ENCODE measurements at regions not wholly inside any gene's neighbourhood (a gene's known extent, or its start where the extent isn't known, plus 50 kb on each side); places are given as distances from the start of the nearest gene placed in this dataset.
"Not testable (repeated sequence)": the region's sequence is repeated elsewhere in the genome, so short reads cannot be mapped to it uniquely, and the experiment has no call there.

- no peak overlapping the region for H3K4me3 ChIP-seq (replicated peaks; ENCODE audit: low read depth, low read length)
- TF ChIP-seq, protein P1, sequence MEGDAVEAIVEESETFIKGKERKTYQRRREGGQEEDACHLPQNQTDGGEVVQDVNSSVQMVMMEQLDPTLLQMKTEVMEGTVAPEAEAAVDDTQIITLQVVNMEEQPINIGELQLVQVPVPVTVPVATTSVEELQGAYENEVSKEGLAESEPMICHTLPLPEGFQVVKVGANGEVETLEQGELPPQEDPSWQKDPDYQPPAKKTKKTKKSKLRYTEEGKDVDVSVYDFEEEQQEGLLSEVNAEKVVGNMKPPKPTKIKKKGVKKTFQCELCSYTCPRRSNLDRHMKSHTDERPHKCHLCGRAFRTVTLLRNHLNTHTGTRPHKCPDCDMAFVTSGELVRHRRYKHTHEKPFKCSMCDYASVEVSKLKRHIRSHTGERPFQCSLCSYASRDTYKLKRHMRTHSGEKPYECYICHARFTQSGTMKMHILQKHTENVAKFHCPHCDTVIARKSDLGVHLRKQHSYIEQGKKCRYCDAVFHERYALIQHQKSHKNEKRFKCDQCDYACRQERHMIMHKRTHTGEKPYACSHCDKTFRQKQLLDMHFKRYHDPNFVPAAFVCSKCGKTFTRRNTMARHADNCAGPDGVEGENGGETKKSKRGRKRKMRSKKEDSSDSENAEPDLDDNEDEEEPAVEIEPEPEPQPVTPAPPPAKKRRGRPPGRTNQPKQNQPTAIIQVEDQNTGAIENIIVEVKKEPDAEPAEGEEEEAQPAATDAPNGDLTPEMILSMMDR (IDR thresholded peaks at IDR 0.05; ENCODE audit: low read length, missing control alignments) = no peak
- no peak for DNase-seq (ENCODE audit: low read depth)
Measured at GRCh38 chr13:90830782-90831181, 516.7 kb upstream of the MIR17HG start.

DNA sequence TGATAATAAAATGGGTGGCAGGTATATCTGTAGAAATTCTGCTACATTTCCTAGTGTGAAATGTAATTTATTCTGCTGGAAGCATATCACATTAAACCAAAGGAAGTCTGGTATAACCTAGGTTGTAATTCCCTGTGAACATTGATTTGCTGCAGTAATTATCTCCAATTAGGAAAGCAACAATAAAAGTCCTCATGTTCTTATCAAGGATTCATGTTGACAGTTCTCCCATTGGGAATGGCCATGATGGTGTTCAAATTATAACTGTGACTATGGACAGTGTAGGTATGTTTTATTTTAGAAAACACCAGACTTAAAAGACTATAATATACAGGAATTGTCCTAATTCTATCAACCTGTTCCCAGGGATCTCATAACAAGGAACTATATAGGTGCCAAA is 513.5 kb upstream of the MIR17HG start:
- TF ChIP-seq, protein P1 (IDR thresholded peaks at IDR 0.05; ENCODE audit: low read length, missing control alignments) = no peak
- H3K4me3 ChIP-seq (replicated peaks; ENCODE audit: low read depth, low read length) = no peak overlapping the region
- DNase-seq (ENCODE audit: low read depth) = no peak

GRCh38 chr13:90834700-90835099 is 512.8 kb upstream of the MIR17HG start:
- DNase-seq (ENCODE audit: low read depth) = no peak
- TF ChIP-seq, protein P1 (IDR thresholded peaks at IDR 0.05; ENCODE audit: low read length, missing control alignments) = no peak
- no peak overlapping the region for H3K4me3 ChIP-seq (replicated peaks; ENCODE audit: low read depth, low read length)

GRCh38 chr13:90835826-90836225 is 511.7 kb upstream of the MIR17HG start:
- no peak for DNase-seq (ENCODE audit: low read depth)
- H3K4me3 ChIP-seq (replicated peaks; ENCODE audit: low read depth, low read length) = no peak overlapping the region
- TF ChIP-seq, protein P1 (IDR thresholded peaks at IDR 0.05; ENCODE audit: low read length, missing control alignments) = no peak

GRCh38 chr13:90838317-90838960 is 509.0 kb upstream of the MIR17HG start:
- H3K4me3 ChIP-seq (replicated peaks; ENCODE audit: low read depth, low read length) = no peak overlapping the region
- TF ChIP-seq, protein P1 (IDR thresholded peaks at IDR 0.05; ENCODE audit: low read length, missing control alignments) = no peak
- DNase-seq (ENCODE audit: low read depth) = no peak

DNA sequence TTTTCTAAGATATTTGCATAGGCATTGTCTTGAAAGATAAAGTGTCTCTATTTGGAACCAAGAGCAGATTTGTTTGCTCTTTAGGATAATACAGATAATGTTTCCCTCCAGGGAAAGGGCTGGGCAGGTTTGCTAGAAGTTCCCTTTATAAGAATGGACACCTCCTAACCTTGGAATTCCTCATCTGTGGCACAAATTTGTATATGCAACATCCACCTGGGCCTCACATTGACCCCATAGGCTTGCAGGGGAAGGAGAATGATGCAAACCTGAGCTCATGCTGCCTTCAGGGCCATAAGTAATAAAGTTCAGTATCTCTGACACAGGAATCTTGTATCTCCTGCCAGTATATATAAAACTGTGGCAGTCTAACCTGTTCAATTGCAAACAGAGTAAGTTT is 508.4 kb upstream of the MIR17HG start:
- TF ChIP-seq, protein P1 (IDR thresholded peaks at IDR 0.05; ENCODE audit: low read length, missing control alignments) = no peak
- no peak overlapping the region for H3K4me3 ChIP-seq (replicated peaks; ENCODE audit: low read depth, low read length)
- DNase-seq (ENCODE audit: low read depth) = no peak

DNA sequence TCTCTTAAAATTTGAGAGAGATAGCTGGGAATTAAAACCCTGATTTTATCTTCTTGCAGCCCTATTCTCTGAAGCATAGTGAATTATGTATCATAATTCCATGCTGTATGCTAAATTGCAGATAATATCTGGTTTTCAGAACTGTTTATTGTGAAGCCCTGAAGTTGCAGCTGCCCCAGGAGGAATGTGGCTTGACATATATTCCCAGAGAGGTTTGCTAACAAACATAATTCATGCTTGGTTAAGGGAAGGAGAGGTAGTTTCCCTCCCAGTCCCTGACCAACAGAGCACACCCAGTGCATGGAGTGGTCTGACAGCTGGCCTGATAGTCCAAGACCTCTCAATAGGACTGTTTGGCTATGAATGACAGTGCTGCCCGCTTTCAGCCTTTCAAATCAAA is 500.6 kb upstream of the MIR17HG start:
- TF ChIP-seq, protein P1 (IDR thresholded peaks at IDR 0.05; ENCODE audit: low read length, missing control alignments) = no peak
- DNase-seq (ENCODE audit: low read depth) = no peak
- H3K4me3 ChIP-seq (replicated peaks; ENCODE audit: low read depth, low read length) = no peak overlapping the region

DNA sequence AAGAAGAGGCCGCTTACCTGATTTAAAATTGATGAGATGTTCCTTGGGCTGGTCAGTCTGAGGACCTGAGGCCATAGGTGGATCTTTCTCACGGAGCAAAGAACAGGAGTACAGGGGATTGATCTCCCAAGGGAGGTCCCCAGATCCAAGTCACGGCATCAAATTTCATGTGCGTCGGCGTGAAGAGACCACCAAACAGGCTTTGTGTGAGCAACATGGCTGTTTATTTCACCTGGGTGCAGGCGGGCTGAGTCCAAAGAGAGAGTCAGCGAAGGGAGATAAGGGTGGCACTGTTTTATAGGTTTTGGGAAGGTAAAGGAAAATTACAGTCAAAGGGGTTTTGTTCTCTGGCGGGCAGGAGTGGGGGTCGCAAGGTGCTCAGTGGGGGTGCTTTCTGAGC is 493.8 kb upstream of the MIR17HG start:
- DNase-seq (ENCODE audit: low read depth) = not testable (repeated sequence)

More for the DNA sequence above, 493.8 kb upstream of the MIR17HG start:
- H3K4me3 ChIP-seq (replicated peaks; ENCODE audit: low read depth, low read length) = not testable (repeated sequence)
